Hepatocyte (in vitro differentiated cells): ENCODE measurements at regions not wholly inside any gene's neighbourhood (a gene's known extent, or its start where the extent isn't known, plus 50 kb on each side); places are given as distances from the start of the nearest gene placed in this dataset.

Source experiments
- EZH2 ChIP-seq: fragments of 200-600 bp; sonication (generic); IDR thresholded peaks from 2 replicates; pipeline ENCODE4 v1.6.1; 2016; ENCODE audit warnings: antibody characterized with exemption, mild to moderate bottlenecking, borderline replicate concordance
- TF ChIP-seq, protein P1 (sequence below): fragments of 200-600 bp; sonication (generic); IDR thresholded peaks from 2 replicates; pipeline ENCODE4 v1.5.1; 2016; ENCODE audit warnings: antibody characterized with exemption, mild to moderate bottlenecking; ENCODE audit not compliant: poor library complexity

GRCh38 chr16:6204945-6205344 is 1107.3 kb upstream of the EEF2KMT start:
- TF ChIP-seq, protein P1, sequence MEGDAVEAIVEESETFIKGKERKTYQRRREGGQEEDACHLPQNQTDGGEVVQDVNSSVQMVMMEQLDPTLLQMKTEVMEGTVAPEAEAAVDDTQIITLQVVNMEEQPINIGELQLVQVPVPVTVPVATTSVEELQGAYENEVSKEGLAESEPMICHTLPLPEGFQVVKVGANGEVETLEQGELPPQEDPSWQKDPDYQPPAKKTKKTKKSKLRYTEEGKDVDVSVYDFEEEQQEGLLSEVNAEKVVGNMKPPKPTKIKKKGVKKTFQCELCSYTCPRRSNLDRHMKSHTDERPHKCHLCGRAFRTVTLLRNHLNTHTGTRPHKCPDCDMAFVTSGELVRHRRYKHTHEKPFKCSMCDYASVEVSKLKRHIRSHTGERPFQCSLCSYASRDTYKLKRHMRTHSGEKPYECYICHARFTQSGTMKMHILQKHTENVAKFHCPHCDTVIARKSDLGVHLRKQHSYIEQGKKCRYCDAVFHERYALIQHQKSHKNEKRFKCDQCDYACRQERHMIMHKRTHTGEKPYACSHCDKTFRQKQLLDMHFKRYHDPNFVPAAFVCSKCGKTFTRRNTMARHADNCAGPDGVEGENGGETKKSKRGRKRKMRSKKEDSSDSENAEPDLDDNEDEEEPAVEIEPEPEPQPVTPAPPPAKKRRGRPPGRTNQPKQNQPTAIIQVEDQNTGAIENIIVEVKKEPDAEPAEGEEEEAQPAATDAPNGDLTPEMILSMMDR = no peak
- no peak for TF ChIP-seq EZH2
